Upper lobe of left lung (tissue), 6 donors: ENCODE measurements at regions not wholly inside any gene's neighbourhood (a gene's known extent, or its start where the extent isn't known, plus 50 kb on each side); places are given as distances from the start of the nearest gene placed in this dataset.
"Not testable (repeated sequence)": the region's sequence is repeated elsewhere in the genome, so short reads cannot be mapped to it uniquely, and the experiment has no call there.

Experiments
- ATAC-seq, 2 donors: fragments of 200-7000 bp; cut with Tn5 transposase; one replicate each; pipeline ENCODE4 v1.9.1; 2022; ENCODE audit warnings: mild to moderate bottlenecking in 2 of 2, moderate library complexity in 2 of 2; ENCODE audit not compliant: low FRiP score in 2 of 2
- DNase-seq, 2 donors: peaks; one replicate each; pipeline ENCODE4 v3.0.0-alpha.2; 2019 to 2020
- H3K27ac ChIP-seq, 4 donors: fragments of 200-600 bp; sonication (generic); one replicate each; pipeline ENCODE4 v1.5.1; 2016 to 2019
- H3K27me3 ChIP-seq, 4 donors: fragments of 200-600 bp; sonication (generic); one replicate each; pipeline ENCODE4 v1.5.1; 2017 to 2019
- H3K36me3 ChIP-seq, 4 donors: fragments of 200-600 bp; sonication (generic); one replicate each; pipeline ENCODE4 v1.5.1; 2016 to 2019
- H3K4me1 ChIP-seq, 4 donors: fragments of 200-600 bp; sonication (generic); one replicate each; pipeline ENCODE4 v1.5.1; 2018 to 2019
- H3K4me3 ChIP-seq, 4 donors: fragments of 200-600 bp; sonication (generic); one replicate each; pipeline ENCODE4 v1.5.1; 2017 to 2019; ENCODE audit warnings: mild to moderate bottlenecking in 2 of 4, moderate library complexity in 1 of 4
- H3K9me3 ChIP-seq, 4 donors: fragments of 200-600 bp; sonication (generic); one replicate each; pipeline ENCODE4 v1.5.1; 2018 to 2019
- CTCF ChIP-seq, 6 experiments: fragments of 450-650 bp in 4 of 6; fragments of 200-600 bp in 2 of 6; sonication (generic) in 2 of 6; IDR thresholded peaks; one replicate each; pipeline ENCODE4 v1.5.1; 2016 to 2019; ENCODE audit warnings: antibody characterized with exemption in 6 of 6
- EP300 ChIP-seq, 4 donors: sonication (generic); formaldehyde crosslinking; IDR thresholded peaks; one replicate each; pipeline ENCODE4 v1.5.1; 2017; ENCODE audit warnings: antibody characterized with exemption in 4 of 4, control low read depth in 2 of 4
- POLR2A ChIP-seq, 4 donors: fragments of 450-650 bp; IDR thresholded peaks; one replicate each; pipeline ENCODE4 v1.5.1; 2016 to 2017; ENCODE audit warnings: antibody characterized with exemption in 4 of 4, mild to moderate bottlenecking in 2 of 4
- POLR2AphosphoS5 ChIP-seq, 2 donors: sonication (generic); formaldehyde crosslinking; IDR thresholded peaks; one replicate each; pipeline ENCODE4 v1.5.1; 2017; ENCODE audit warnings: antibody characterized with exemption in 2 of 2
- WGBS, 2 donors: methylation state at CpG; one replicate each; pipeline ENCODE4 v1.1.5; 2017 to 2018; 5-methylcytosine and 5-hydroxymethylcytosine counted together
- donor health status: DM: no; HTN: no; CAD: no; lungs with moderate emphysema.
- donor health status: DM: no; HTN: yes; CAD: no; lungs with severe emphysema.

- Histone ChIP-seq H3K36me3 (no peaks in the 10 kb centered on the region), H3K27me3 (no peaks in the 10 kb centered on the region), H3K9me3 (no peaks in the 10 kb centered on the region), H3K27ac (no peak overlapping the region), H3K4me1 (no peaks in the 10 kb centered on the region), H3K4me3 (no peak overlapping the region)
- DNase-seq, result no peak
- no peak for ATAC-seq
- no peak for TF ChIP-seq EP300 (IDR thresholded peaks at IDR 0.05)
- TF ChIP-seq CTCF (IDR thresholded peaks at IDR 0.05), result no peak
- no peak for TF ChIP-seq POLR2A (IDR thresholded peaks at IDR 0.05)
- TF ChIP-seq POLR2AphosphoS5 (IDR thresholded peaks at IDR 0.05), result no peak
- WGBS, 2 donors, result 66 to 81% methylated on average over 4 to 5 of the region's 5 CpGs
These were observed 148.1 kb downstream of the LMNTD1 start for GRCh38 chr12:25404955-25405354.

- Histone ChIP-seq H3K4me3 (no peak overlapping the region), H3K36me3 (no peaks in the 10 kb centered on the region), H3K9me3 (no peaks in the 10 kb centered on the region), H3K4me1 (no peaks in the 10 kb centered on the region), H3K27ac (no peak overlapping the region), H3K27me3 (no peaks in the 10 kb centered on the region)
- 83 to 84% methylated on average over 3 of the region's 3 CpGs for WGBS, 2 donors
- no peak for ATAC-seq
- DNase-seq, result no peak
- TF ChIP-seq EP300 (IDR thresholded peaks at IDR 0.05) (no peak), CTCF (IDR thresholded peaks at IDR 0.05) (no peak), POLR2A (IDR thresholded peaks at IDR 0.05) (no peak), POLR2AphosphoS5 (IDR thresholded peaks at IDR 0.05) (no peak)
These were observed 151.0 kb upstream of the KRAS start for GRCh38 chr12:25401547-25402345.

- Histone ChIP-seq H3K4me1 (no peaks in the 10 kb centered on the region), H3K27ac (no peak overlapping the region), H3K4me3 (no peak overlapping the region), H3K27me3 (no peaks in the 10 kb centered on the region), H3K36me3 (no peaks in the 10 kb centered on the region), H3K9me3 (no peaks in the 10 kb centered on the region)
- DNase-seq (no peak), ATAC-seq (no peak)
- TF ChIP-seq POLR2AphosphoS5 (IDR thresholded peaks at IDR 0.05) (no peak), CTCF (IDR thresholded peaks at IDR 0.05) (no peak), POLR2A (IDR thresholded peaks at IDR 0.05) (no peak), EP300 (IDR thresholded peaks at IDR 0.05) (no peak)
- 84 to 89% methylated on average over 6 of the region's 6 CpGs for WGBS, 2 donors
These were observed 146.3 kb upstream of the KRAS start for GRCh38 chr12:25397001-25397400.

- WGBS, 2 donors, result 0 to 23% methylated on average over 1 of the region's 1 CpG
- no peaks in the 10 kb centered on the region for H3K9me3 ChIP-seq
- H3K27me3 ChIP-seq, result no peaks in the 10 kb centered on the region
- ATAC-seq, result no peak
- H3K4me3 ChIP-seq, result no peak overlapping the region
- DNase-seq, result no peak
- no peak overlapping the region for H3K27ac ChIP-seq
- H3K4me1 ChIP-seq, result no peaks in the 10 kb centered on the region
- H3K36me3 ChIP-seq, result no peaks in the 10 kb centered on the region
- no peak for TF ChIP-seq EP300 (IDR thresholded peaks at IDR 0.05)
- no peak for TF ChIP-seq CTCF (IDR thresholded peaks at IDR 0.05)
- TF ChIP-seq POLR2A (IDR thresholded peaks at IDR 0.05), result no peak
- no peak for TF ChIP-seq POLR2AphosphoS5 (IDR thresholded peaks at IDR 0.05)
These were observed 144.5 kb upstream of the KRAS start for GRCh38 chr12:25395227-25395626.

GRCh38 chr12:25394775-25395174 lies 144.0 kb upstream of the KRAS start:
- WGBS, 2 donors, result 73 to 86% methylated on average over 4 of the region's 4 CpGs
- not testable (repeated sequence) for H3K27me3 ChIP-seq, H3K27ac ChIP-seq, DNase-seq, H3K9me3 ChIP-seq, H3K36me3 ChIP-seq, H3K4me1 ChIP-seq, ATAC-seq, H3K4me3 ChIP-seq
